ENCODE measurements at regions not wholly inside any gene's neighbourhood (a gene's known extent, or its start where the extent isn't known, plus 50 kb on each side); places are given as distances from the start of the nearest gene placed in this dataset.
A peak's percentile ranks its signal among the peaks of the same experiment; 100 is the strongest.

DNA sequence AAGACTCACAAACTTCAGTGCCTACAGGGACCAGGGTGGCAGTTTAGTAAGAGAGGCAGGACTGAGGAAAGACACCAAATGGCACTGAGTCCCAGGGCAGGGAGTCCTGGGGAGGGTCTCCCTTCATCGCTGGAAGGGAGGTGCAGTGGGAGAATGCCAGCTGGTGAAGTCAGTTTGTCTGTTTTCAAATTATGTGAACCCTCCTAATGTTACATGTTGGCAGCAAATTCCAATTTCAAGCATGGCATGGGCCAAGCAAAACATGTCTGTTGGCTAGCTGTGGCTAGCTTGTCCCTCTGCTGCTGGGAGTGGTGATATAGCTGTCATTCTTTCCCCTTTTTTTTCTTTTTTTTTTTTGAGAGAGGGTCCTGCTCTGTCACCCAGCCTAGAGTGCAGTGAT lies 55.9 kb upstream of the HAAO start:
- DNase-seq = no peak

GRCh38 chr2:42847596-42848151 lies 55.3 kb upstream of the HAAO start:
- DNase-seq = no peak

GRCh38 chr2:42846932-42847595 lies 54.7 kb upstream of the HAAO start:
- DNase-seq = no peak

- DNase-seq = no peak
Measured at GRCh38 chr2:42846026-42846425, 53.6 kb upstream of the HAAO start.

- no peak for DNase-seq
Measured at GRCh38 chr2:42844901-42845821, 52.8 kb upstream of the HAAO start.

- DNase-seq = no peak
Measured at GRCh38 chr2:42844366-42844765, 52.0 kb upstream of the HAAO start.

DNA sequence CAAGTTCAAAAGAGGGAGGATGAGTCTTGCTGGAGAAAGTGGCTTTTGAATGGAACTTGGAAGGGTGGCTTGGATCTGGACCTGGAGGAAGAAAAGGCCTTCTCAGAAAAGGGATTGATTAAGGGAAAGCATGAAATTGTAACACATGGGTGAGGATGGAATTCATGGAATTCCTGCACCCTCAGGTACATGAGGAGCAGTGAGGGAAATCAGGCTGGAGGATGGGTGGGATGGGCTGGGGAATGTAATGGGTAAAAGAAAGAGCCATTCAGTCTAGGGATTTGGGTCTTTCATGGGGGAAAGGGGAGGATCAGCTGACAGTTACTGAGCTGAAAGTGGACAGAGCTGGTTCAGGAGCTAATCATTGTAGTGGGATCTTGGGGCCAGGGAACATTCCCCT lies 51.2 kb upstream of the HAAO start:
- DNase-seq = no peak

DNA sequence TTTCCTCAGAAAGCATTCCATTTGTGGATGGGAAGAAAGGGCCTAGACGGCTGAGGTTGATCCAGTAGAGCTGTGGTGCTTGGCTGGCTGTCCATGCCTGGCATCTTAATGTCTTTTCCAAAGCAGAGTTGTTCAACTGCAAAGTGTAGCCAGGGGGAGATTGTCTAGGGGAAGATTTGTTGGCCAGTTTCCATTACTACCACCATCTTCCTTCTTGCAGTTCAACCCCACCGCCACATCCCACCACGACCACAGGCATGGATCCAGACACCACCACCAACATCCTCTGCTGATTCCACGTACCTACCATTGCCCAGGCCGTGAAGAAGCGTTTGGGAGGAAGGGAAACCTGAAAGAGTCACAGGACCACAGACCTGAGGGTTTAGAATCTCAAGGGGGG lies 50.7 kb upstream of the HAAO start:
- DNase-seq = no peak

DNA sequence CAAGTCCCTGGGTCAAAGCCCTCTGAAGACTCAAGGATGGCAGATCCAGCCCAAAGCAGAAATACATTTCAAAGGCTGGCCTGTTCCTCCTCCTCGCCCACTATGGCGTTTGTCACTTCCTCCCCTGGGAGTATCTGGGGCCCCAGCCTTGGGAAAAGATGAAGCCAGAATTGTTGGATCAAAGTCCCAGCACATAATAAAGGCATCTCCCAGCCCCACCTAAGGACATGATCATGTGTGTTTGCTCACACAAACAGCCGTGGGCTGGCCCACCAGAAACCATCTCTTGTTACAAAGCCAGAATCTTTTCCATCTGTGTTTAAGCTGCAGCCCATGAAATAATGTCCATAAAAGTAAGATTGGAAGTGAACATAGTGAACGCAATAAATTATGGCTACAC lies 50.1 kb upstream of the HAAO start:
- peak; percentile 45 for DNase-seq
